OCI-LY1 (cell line): ENCODE measurements at regions not wholly inside any gene's neighbourhood (a gene's known extent, or its start where the extent isn't known, plus 50 kb on each side); places are given as distances from the start of the nearest gene placed in this dataset.

Experiments used
- CTCF ChIP-seq: fragments of 200-600 bp; sonication (generic), shearing (Covaris generic); IDR thresholded peaks from 2 replicates; pipeline ENCODE4 v1.5.1; 2017; ENCODE audit warnings: mild to moderate bottlenecking, antibody characterized with exemption, low read length, moderate library complexity, mixed read lengths
- EZH2 ChIP-seq: fragments of 200-600 bp; sonication (generic), shearing (Covaris generic); IDR thresholded peaks from 2 replicates; pipeline ENCODE4 v1.8.0; 2017; ENCODE audit warnings: borderline replicate concordance, mixed run types, mild to moderate bottlenecking, antibody characterized with exemption, low read length, moderate library complexity, mixed read lengths

- TF ChIP-seq CTCF, result no peak
- TF ChIP-seq EZH2, result no peak
These were observed 229.5 kb upstream of the DTNBP1 start for GRCh38 chr6:15892369-15892768.
